ENCODE measurements at regions not wholly inside any gene's neighbourhood (a gene's known extent, or its start where the extent isn't known, plus 50 kb on each side); places are given as distances from the start of the nearest gene placed in this dataset.
"Not testable (repeated sequence)": the region's sequence is repeated elsewhere in the genome, so short reads cannot be mapped to it uniquely, and the experiment has no call there.

DNA sequence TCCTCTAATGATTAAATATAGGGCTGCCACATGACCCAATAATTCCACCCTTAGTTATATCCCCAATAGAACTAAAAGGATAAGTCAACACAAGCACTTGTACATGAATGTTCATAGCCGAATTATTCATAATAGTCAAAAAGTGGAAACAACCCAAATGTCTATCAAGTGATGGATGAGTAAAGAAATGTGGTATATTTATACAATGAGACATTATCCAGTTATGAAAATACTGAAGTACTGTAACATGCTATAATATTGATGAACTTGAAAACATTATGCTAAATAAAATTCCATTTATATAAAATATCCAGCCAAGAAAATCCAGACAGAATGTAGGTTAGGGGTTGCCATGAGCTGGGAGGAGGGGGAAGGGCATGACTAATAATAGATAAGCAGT lies 436.7 kb upstream of the AADAT start:
- DNase-seq: no peak

DNA sequence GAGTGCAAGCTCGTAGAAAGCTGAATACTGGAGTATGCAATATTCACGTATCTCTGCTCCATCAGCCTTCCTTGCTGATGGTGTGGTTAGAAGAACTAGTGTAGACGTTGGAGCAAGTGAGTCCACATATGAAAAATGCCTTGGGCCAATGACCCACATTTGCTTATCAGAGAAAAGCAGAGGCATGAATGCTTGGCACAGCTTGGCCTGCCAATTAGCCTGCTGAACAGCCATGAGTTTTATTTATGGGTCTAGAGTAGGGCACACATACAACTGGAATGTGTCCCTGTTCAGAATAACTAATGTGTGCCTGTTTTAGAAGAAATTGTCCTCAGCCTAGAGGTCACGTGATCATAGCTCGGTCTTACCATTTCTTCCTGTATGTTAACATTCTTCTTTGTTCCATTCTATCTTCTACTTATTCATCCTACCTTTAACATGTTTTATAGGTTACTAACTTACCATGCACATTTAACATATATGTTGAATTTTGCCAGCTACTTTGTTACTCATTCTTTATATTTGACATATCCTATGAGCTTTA lies 432.7 kb upstream of the AADAT start:
- DNase-seq: no peak

DNA sequence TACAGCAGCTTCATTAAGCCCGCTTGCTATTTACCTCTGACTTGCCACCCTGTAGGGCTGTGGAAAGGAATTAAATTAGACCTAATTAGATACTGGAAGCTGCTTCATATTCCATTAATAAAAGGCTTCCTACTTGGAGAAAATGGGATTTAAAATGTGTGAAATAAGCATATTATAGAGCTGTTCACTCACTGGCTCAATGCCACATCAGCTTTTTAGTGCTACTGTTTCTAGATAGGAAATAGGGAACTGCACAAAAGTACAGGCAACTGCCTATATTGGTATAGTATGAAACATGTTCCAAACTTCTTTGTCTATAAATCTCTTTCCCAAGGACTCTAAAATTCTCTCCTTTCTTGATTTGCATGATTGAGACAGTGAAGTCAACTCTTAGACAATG lies 407.9 kb upstream of the AADAT start:
- DNase-seq: no peak

DNA sequence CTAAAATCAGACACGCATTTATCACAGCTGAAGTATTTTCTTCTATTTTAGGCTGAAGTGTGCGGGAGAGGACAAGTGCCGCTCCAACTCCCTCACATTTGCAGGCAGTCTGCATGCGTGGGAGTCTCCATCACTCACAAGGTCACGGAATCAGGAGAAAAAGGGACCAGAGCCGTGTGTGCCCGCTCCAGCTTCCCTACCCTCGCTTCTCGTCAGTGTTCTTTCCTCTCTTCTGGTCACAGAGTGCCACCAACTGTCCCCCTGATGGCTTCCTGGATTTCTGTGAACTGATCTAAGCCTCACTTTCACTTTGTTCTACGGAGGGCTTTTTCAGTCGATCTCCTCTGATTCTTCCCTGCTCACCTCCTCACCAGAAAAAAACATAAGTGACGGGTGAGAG lies 407.4 kb upstream of the AADAT start:
- peak; percentile 45 for DNase-seq

DNA sequence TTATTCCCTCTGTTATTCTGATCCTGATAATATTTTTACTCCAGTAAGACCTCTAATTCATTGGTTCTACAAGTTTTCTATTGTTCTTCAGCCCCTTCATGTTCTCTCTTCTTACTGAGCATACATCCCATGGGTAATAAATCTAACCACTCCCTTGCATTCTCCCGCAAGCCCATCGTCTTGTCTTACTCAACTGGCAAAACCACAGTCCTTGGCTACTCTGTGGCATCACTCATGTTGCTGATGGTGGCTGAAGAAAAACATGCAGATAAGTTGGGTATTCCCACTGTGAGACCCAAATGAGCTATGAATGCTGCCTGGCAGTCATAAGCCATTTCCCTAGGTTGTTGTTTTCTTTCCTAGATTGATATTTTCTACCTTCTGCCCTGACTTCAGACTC lies 402.2 kb upstream of the AADAT start:
- DNase-seq: no peak

DNA sequence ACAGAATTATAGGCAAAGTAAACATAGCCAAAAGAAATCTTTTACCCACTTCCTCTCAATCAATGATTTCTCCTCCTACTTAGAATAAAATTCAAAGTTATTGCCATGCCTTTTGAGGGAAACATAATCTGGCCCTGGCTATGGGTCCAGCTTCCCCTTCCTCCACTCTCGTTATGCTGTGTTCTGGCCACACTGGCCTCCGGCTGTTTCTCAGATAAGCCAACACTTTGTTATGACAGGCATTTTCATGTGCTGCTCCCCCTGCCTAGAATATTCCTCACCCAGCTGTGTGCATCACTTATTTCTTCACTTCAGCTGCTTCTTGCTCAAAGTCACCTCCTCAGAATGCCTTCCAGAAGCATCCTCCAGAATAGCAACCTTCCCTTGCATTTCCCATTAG lies 386.6 kb upstream of the AADAT start:
- no peak for DNase-seq

DNA sequence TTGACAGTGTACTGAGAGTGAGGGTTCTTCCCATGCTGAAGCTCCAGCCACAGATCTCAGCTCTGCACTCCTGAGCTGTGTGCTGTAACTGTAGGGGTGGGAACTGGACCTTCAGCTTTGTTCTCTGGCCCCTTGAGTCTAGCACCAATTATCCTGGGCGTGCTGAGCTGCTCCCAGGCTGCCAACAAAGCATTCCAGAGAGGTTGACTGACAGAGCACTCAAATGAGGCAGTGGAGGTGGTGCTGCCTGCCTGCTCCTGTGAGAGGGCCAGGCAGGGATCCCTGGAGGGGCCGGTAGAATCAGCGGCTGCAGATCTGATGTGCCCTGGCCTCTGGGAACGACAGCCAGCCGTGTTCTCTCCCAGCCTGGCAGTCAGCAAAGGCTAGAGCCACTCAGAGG lies 375.7 kb upstream of the AADAT start:
- DNase-seq: no peak

DNA sequence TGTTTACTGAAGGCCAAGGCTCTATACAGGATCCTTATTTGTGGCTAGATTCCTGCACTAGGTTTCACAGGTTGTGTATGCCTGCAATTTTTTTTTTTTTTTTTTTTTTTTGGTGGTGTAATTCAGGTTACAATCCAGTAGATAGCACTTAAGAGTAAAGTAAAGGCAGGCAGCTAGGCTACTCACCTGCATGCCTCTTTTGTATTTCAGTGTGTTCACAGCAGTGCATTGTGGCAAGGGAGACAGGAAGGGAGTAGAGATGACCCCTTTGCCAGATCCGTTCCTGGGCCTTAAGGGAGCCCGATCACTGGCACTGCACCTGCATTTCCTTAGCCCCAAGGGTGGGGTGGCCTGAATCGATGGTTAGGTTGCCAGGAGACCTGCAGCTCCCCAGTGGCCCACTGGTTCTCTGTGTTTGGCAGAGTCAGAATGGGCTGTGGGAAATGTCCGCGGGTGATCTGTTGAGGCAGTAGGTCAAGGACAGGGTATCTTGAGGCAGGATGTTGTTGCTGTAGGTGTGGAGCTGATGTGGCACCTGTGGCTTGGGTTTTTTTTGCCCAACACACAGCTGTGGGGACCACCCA lies 374.9 kb upstream of the AADAT start:
- no peak for DNase-seq

DNA sequence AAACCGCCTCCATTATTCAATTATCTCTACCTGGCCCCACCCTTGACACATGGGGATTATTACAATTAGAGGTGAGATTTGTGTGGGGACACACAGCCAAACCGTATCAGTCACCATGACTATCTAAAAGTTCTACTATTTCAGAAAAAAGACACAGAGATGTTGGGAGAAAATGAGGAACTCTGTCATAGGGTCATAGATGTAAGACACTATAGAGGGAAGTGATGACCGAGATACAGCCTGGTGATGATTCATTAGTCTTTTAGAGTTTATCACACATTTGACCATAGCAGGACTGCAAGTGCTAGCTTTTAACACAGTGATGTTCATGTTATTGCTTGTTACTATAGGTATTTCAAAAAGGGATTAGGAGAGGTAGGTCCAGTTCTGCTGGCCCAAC lies 357.0 kb upstream of the AADAT start:
- DNase-seq: no peak

DNA sequence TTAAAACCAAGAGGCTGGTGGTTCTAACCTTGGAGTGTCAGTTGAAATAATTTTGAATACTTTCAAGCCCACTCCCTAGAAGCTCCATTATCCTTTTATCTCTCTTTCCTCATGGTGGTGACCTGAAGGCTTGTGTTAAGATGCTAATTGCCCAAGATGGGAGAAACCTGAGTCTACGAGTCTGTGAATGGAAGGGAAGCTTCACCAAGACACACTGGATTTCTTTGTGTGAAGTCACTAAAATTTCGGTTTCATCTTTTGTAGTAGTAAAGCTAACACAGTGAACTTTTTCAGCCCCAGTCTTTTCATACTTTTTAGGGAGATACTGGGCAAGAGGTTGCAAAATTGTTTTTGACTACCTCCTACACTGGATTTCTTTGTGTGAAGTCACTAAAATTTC lies 351.4 kb upstream of the AADAT start:
- DNase-seq: not testable (repeated sequence)

DNA sequence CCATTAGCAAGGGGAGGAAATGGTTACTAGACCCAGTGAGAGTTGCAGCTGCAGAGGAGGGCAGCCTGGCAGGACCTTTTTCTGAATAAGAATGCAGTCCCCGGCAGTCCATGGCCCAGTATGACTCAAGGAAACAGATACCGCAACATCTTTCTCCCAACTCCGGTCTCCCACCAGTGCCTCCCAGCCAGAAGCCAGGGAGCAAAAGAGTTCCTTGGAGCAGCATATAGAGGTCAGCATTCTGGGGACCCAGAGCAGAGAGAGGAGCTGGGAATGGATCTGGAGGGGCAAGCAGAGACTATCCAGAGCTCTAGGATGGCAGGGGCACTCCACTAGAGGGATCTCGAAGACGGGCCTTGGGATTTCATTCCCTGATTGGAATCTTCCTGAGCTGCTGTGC lies 339.2 kb upstream of the AADAT start:
- no peak for DNase-seq

DNA sequence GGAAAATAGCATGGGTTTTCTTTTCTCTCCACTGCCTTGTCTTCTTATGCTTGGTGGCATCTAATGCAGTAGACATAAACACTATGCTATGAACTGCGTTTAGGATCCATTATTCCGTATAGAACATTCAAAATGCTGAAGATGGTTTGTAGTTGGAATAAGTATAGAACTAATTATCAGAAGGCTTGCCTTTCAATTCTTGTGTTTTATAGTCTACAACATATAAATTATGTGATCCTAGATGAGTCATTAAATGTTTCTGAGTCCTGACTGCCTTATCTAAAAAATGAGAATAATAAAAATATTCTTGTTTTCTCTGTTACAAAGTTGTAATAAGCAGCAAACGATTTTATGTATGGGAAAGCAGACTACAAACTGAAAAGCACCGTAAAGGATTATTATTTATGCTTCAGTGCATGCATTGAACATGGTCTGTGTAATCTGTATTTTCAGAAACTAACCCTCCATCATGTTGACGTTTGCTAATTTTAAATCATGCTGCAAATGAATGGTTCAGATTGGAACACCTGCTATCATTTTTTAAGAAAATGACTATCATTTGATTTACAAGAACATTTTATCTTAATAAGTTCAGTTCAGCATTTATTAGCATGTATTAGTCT lies 335.9 kb upstream of the AADAT start:
- no peak for DNase-seq

DNA sequence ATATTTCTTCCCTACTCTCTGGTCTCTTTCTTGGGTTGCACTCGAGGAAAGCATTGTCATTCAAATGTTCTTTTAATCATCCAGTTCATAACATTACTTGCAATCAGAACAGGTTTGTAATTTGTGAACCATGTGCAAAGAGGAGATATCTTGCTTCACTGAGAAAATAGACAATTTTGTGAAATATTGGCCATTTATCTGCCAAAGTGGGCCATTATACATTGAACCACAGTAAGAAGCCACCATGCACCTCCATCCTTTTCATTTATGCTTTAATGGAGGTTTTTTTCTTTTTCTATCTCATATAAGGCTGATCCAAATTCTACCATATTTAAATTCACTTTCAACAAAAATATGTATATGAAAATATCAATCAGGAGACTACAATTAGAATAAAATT lies 335.3 kb upstream of the AADAT start:
- DNase-seq: no peak

DNA sequence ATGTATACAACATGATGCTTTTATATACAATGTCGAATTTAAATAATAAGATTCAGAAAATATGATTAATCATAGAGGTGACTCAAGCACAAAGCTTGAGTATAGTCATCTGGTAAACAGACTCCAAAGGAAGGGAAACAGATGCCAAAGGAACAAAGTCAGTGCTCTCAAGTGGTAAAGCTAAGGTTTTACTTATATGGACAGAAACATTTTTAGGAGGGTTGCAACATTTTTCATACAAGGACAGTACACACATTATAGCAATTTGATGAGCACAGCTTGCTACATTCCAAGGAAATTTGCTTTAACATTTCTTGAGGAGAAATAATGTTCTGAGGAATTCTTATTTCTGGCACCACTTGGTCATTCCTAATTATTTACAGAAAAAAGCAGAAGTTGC lies 333.4 kb upstream of the AADAT start:
- no peak for DNase-seq

DNA sequence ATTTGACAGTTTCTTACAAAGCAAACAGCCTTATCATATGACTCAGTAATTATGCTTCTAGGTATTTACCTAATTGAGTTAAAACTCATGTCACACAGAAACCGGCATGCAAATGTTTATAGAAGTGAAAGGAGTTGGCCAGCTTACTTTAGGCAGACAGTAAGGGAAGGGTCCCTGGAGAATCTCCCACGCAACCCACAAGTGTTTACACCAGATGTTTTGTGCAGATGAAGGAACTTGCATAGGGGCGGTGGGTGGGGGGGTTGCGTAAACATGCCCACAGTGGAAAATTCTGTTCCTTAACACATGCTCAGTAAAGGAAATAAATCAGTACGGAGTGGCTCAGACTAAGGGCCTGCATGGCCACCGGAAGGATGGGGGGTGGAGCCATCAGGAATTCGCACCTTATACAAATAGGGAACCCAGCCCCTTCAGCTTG lies 330.5 kb upstream of the AADAT start:
- no peak for DNase-seq

DNA sequence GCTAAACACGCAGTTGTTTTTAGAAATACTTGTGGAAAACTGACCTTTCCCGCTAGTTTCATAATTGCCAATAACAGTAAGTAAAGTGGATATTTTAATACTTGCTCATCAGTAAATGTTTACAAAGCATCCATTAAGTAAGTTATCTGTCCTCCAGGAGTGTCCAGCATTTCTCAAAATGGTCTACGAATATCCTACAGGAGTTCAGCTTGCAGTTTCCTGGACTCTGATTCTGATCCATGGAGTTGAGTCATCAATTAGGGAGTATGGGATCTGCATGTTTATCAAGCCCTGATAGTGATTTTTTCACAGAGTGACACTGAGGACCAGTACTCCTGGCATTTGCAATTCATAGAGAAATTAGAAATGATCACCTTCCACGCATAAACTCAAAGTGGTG lies 325.2 kb upstream of the AADAT start:
- no peak for DNase-seq

DNA sequence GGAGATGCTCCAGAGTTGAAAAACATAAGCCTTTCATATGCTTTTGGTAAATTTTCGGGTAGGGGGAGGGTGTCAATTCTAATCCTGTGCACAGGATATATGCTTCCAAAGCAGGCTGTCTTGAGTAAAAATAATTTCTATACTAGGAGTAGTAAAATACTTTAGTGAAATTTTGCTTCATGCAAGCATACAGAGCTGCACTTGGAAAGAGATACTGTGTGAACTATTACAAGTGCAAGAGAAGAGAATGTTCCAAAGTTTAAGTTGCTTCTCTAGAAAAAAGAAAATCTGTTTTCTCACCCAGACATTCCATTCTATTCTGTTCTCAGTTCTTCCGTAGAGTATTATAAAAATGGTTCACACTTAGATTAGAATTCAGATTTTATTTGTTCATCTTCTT lies 324.6 kb upstream of the AADAT start:
- no peak for DNase-seq

DNA sequence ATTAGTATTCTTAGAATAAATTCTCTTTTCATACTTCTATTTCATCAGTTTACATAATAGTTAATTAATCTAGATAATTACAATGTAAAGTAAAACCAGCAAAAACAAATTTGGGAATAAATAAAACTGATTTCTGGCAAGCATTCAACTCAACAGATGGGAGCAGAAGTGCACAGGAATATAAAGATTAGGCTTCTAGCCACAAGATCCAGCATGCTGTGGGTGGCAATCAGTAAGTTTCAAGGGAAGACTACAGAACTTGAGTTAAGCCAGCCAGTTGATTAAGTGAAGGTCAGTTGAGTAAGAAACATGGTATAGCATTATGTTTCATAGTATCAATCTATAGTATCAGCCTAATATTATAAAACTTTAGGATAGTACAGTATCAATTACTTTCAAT lies 324.2 kb upstream of the AADAT start:
- DNase-seq: no peak

DNA sequence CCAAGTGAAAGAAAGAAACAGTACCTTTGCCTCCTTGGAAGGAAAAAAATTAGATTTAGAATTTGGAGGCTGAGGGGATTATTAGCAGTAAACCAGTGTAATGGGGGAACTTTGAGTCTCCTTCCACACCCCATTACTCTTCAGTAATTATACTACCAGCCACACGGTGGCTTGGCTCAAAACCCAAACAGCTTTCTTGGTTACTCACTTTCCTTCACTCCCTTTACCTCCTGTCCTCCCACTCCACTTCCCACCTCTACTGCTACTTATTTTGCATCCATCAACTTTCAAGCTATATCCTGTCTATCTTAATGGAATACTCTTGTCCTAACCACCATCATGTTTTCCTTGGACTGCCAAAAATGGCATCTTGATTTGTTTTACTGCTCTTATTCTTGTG lies 310.6 kb upstream of the AADAT start:
- no peak for DNase-seq

DNA sequence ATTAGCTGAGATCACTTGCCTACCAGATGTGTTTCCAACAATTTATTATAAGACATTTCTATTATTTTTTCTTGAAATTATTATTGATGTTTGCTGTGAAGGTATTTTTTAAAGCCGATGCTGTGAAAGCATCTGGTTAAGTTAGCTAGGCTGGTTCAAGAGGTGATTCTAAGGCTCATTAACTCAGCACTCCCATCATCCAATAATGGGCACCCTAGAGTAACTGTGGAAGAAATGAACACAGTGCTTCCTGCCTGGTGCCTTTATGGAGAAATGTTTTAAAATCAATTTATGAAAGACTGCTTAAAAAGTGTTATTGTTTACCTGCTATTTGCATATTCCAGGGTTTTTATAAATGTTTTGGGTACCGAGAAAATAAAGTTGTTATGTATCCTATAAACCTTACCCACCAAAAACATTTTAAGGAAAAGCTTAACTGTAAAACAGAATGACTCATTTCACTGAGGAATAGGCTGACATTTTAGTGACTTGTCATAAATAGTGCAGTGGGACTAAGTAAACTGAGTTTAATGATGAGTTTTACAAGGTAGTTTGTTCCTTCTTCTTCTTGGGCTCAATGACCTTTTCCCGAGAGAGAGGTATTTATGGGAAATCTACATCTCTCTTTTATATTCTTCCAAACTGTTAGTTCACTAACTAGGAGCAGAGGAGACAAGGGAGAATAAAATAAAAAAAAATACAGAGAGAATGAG lies 310.0 kb upstream of the AADAT start:
- DNase-seq: no peak

DNA sequence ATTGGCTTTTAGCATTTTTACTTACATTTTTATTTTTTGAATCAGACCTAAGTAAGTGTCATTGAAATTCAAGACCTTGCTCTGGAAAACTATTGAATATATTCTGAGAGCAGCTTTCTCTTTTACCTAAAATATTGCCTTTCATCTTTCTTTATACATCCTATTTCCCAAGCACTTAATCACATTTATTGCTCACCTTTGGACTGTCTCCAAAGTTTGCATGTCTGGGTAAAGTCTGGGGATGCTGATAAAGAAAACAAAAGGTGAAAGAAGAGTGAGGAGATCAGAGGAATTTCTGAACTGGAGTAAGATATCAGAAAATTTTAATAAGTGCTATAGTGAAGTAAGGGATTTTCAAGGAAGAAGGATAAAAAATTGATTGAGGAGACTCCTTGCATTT lies 308.5 kb upstream of the AADAT start:
- no peak for DNase-seq

DNA sequence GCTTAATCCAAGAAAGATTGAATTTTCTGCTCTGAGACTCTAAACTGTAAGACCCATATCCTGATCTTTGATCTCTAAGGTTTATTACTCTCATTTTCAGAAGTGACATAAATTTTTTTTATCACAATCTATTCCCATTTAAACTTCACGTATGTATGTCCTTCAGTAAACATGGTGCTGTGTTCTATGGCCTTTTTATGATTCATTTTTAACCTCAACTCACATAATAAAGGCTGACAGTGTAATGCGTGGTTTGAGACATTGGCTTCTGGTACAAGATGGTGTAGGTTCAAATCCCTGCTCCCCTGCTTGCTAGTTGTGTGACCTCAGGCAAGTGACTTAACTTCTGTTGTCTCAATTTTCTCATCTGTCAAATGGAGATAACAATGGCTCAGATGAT lies 306.0 kb upstream of the AADAT start:
- DNase-seq: no peak

DNA sequence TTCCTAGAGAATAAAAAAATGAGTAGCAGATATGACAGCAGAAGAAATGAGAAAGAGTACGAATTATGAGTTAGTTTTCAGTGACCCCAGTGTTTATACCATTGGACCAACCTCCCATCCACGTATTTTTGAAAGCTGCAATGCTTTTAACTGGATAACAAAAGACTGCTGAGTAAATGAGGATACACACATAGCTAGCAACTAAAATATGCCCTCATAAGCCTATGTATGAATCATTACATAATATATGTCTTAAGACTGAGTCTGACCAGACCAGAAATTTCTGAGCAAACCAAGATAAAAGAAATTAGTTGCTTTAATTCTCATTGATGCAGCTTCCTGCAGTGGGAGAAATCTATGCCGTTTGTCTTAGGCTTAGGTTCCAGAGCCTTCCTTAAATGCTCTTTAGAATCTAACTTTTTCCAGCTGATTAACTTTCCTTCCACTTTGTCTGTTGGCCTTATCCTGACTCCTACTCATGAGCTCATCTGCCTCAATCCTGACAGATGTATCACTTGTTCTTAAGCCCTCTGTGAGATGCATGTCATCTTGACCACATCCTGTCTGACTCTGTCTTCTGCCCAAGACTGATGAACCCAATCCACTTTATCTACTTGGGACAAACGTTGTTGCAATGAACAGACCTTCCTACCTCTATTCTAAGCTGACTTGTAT lies 301.4 kb upstream of the AADAT start:
- no peak for DNase-seq

DNA sequence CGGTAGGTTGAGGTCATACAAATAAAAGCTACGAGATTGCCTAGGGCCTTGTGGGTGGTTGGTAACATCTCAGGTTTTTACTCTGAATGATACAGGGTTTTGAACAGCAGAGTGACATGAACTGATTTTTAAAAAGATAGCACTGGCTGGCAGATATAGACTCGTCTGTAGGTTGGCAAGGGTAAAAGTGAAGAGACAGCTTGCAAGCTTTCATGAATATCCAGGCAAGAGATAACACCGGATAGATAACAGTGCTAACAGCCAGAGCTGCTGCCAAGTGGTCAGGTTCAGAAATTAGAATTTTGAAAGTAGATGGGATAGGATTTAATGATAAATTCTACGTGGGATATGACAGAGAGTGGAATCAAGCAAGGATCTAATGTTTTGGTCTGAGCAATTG lies 299.7 kb upstream of the AADAT start:
- DNase-seq: no peak

Data from NCI-H345 (cell line).